ENCODE measurements at regions not wholly inside any gene's neighbourhood (a gene's known extent, or its start where the extent isn't known, plus 50 kb on each side); places are given as distances from the start of the nearest gene placed in this dataset.
"Not testable (repeated sequence)": the region's sequence is repeated elsewhere in the genome, so short reads cannot be mapped to it uniquely, and the experiment has no call there.

- no peak for DNase-seq
Observed at GRCh38 chr14:106222311-106222710, 695.9 kb downstream of the TMEM121 start.

DNA sequence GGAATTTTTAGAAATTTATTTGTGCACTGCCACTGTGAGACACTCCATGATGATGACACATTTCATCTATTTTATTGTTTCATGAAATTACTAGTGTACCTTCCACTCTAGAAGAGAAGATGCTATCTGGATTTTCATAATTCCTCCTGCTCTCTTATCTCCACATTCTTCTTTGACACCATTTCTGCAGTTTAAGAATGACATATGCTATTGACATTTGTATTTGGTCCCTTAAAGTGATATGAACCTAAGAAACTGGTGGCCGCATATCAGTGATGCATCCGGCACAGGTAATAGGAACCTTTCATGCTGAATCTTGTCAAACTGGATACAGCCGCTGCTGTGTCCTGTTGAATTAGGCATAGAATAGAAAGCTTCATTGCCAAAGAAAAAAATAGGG, 696.3 kb downstream of the TMEM121 start:
- DNase-seq = no peak

DNA sequence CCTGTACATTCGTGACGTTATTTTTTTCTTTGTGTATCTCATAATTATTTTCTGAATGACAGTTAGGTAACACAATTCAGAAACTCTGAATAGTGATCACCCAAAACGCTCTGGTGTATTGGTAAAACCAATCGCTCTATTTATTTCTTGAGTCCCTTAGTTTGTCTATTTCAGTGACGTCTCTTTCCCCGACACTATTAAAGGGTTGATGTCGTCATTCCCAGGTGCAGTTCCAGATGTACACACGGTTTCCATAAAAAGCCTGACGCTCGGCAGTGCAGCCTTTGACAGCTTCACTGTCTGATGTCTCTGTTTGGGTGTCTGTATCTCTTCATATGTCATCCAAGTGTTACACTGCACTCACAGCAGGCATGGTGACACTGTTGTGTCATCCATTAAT, 701.4 kb downstream of the TMEM121 start:
- DNase-seq = no peak

DNA sequence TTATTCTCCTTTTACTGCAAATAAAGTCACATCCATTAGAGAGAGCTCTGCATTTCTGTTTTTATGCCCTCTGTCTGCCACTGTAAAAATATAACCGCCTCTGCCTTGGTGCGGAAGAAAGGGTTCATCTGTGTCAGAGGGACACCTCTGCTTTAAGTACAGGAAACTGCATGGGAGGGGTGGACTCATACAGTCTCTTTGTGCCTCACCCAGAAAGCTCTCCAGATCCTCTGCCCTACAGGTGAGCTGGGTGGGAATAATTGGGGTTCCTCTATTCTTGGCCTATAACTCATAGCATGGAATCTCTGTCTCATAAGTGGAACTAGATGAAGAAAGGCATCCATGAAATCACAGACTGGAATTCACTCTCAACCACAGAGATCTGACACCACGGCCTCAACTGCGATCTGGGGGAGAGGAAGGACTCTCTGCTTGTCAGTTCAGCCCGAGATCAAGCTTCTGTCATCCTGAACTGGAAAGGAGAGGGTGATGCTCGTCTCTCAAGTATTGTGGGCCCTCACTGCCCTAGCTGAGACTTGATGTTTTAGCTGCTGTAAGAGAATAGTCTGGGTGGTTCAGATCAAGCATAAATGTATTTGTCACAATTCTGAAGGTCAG, 702.3 kb downstream of the TMEM121 start:
- DNase-seq = no peak

DNA sequence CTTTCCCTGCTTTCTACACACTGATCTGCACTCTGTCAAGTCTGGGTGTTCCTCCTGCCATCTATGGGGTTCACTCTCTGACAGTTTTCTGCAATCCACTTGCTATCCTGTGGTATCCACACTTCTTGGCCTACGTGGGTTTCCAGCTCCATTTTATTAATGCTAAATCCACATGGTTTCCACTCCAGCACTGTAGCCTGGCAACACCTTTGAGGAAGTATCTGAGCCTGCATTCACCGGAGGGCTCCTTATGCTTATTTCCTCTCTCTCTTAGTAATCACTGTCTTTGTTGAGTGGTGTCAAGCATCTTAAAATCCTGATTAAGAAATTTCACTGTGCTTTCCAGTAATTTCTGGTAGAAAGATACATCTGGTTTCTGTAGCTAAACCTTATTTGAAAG, 703.7 kb downstream of the TMEM121 start:
- DNase-seq = no peak

- not testable (repeated sequence) for DNase-seq
Observed at GRCh38 chr14:106233191-106233590, 706.8 kb downstream of the TMEM121 start.

- DNase-seq = not testable (repeated sequence)
Observed at GRCh38 chr14:106234525-106235254, 708.3 kb downstream of the TMEM121 start.

- no peak for DNase-seq
Observed at GRCh38 chr14:106235356-106236159, 709.2 kb downstream of the TMEM121 start.

DNA sequence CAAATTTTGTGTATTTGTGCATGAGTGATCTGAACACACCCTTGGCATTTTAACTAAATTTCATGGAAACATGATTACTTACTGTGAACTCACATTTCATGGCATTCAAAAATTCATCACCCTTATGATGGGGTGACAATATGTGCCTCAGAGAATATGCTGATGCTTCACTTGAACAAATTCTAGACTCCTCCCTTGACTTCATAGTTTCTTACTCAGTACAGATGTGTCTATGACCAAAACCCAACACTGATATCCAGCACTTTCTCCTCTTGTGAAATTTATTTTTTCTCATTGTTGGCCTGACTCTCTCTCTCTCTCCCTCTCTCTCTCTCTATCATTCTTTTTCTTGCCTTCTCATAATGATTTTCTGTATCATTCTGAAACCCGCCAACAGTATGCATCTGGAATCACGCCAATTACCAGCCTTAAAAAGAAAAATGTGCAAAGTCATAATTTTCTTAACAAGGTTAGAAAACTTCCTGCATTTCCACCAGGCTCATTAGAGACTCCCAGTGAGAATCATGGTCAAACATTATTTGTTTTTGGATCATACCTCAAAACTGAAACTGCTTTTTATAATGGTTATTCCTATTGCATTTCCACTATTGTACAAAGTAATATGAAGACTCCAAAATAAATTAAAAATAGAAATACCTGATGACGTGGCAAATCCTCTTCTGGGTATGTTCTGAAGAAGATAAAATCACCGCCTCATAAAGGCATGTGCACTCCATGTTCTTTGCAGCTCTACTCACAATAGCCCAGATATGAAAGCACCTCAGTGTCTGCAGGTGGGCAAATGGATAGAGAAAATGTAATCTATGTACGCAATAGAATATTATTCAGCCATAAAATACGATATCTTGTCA, 722.2 kb downstream of the TMEM121 start:
- no peak for DNase-seq

GRCh38 chr14:106253995-106254394, 727.6 kb downstream of the TMEM121 start:
- DNase-seq = not testable (repeated sequence)

DNA sequence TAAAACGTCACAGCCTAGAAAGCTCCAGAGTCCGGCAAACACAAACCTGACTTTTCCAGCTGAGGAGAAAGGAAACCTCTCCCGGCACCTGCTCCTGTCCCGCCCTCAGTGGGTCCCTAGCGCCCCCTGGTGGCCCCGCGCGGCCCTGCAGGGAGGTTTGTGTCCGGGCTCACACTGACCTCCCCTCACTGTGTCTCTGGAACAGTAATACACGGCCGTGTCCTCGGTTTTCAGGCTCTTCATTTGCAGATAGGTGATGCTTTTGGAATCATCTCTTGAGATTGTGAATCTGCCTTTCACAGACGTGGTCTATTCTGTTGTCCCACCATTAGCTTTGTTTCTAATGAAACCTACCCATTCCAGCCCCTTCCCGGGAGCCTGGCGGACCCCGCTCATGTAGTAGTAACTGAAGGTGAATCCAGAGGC, 731.2 kb downstream of the TMEM121 start:
- DNase-seq = peak in 5 of 56 donors; percentile 3 to 59 (median 14)

DNA sequence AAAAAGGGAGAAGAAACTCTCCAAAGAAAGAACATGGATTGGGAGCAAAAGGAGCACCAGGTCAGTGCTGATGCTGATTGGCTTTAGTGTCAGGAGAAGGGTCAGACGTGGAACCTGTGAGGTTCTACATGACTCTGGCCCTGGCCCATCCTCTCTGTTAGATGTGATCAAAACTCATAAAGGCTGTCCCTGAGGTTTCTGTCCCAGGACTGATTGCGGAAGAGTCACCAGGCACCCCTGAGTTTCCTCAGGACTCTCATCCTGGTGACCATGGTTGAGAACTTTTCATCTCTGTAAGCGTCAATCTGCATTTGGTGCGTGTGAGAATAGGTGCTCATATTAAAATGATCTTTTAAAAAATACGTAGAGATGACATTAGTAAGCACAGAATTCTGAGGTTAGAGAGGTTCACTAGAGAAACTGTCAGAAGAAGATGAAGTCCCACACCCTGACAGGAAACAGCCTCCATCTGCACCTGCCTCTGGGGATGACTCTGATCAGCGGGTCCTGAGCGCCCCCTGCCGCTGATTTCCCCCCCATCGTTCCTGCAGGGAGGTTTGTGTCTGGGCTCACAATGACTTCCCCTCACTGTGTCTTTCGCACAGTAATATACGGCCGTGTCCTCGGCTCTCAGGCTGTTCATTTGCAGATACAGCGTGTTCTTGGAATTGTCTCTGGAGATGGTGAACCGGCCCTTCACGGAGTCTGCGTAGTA, 741.8 kb downstream of the TMEM121 start:
- DNase-seq = no peak

GRCh38 chr14:106269029-106269428, 742.6 kb downstream of the TMEM121 start:
- DNase-seq = no peak

GRCh38 chr14:106269451-106270204, 743.2 kb downstream of the TMEM121 start:
- DNase-seq = no peak

- not testable (repeated sequence) for DNase-seq
Observed at GRCh38 chr14:106270476-106271121, 744.2 kb downstream of the TMEM121 start.

DNA sequence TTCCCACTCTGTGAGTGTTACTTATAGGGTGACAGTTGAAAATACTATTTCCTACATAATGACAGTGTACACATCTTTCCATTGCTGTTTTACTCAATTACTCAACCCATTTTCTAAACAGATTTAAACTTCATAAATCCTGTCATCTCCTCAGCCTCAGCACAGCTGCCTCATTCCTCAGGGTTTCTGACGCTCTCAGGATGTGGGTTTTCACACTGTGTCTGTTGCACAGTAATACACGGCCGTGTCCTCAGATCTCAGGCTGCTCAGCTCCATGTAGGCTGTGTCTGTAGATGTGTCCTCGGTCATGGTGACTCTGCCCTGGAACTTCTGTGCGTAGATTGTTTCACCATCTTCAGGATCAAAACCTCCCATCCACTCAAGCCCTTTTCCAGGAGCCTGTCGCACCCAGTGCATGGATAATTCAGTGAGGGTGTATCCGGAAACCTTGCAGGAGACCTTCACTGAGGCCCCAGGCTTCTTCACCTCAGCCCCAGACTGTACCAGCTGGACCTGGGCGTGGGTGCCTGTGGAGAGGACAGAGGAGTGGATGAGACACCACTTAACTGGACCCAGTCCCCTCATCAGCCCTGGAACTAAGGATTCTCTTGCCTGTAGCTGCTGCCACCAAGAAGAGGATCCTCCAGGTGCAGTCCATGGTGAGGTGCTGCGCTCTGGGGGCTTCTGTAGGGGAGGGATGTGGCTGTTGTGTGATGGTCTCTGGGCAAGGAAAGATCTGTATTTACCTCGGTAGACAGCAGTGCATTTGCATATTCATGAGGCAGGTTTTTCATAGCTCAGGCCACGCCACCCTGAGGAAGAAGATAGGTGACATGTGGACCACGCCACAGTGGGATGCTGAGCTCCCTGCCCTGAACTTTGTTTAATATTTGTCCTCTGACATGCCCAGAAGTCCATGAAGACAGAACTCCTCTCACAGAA, 750.2 kb downstream of the TMEM121 start:
- no peak for DNase-seq

- peak in 1 of 56 donors; percentile 0 for DNase-seq
Observed at GRCh38 chr14:106277503-106277902, 751.1 kb downstream of the TMEM121 start.

GRCh38 chr14:106280876-106281275, 754.5 kb downstream of the TMEM121 start:
- no peak for DNase-seq
